ENCODE measurements at regions not wholly inside any gene's neighbourhood (a gene's known extent, or its start where the extent isn't known, plus 50 kb on each side); places are given as distances from the start of the nearest gene placed in this dataset.
"Not testable (repeated sequence)": the region's sequence is repeated elsewhere in the genome, so short reads cannot be mapped to it uniquely, and the experiment has no call there.

DNA sequence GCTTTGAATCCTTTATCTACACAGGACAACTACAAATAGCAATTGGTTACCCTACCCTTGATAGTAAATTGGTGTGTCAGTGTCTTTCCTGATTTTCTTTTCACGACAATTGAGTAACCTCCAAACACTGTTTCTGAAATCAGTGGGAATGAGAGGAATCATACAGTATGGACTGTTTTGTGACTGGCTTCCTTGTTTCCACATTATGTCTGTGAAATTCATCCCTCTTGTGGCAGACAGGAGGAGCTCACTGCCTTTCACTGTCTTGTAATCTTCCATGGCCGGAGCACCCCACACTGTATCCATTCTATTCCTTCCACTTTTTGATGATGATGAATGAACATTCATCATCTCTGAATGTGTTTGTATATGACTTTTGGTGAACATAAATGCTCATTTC lies 164.0 kb upstream of the PZP start:
- no peak for DNase-seq (ENCODE audit: low read depth in 3 of 3)

DNA sequence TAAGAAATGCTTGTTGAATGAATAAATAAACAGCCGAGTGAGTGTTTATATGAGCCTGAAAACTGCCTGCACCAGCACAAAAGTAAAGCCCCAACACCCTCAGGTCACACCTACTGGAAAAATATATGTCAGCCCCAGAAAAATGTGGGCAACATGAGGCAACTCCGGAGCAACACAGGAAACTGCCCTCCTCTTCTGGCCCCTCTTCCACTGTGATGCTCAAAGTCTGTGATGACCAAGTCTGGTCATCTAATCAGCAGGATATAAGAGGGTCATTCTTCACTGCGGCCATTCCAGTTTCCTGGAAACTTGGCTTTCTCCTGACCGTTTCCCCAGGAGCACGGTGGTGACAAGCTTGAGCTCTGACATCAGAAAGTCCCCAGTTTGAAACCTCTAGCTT lies 159.6 kb upstream of the PZP start:
- DNase-seq (ENCODE audit: low read depth in 3 of 3) = no peak

DNA sequence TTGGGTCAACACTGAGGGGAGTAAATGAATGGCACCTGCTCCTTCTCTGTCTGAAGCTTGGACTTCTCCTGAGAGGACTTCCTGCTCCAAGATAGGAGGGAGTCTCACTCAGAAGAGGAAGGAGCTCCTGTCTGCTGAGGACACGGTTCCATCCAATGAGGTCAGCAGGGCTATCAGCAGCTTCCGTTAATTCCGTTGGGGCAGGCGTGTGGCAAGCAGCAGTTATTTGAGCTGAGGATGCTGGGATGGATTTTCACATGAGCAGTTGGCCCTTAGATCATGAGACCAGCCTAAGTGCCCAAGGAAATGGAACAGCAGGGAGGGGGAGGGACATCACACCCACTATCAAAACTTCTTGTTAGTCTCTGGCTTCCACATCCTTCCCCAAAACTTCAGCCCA lies 159.0 kb upstream of the PZP start:
- DNase-seq (ENCODE audit: low read depth in 3 of 3) = no peak

DNA sequence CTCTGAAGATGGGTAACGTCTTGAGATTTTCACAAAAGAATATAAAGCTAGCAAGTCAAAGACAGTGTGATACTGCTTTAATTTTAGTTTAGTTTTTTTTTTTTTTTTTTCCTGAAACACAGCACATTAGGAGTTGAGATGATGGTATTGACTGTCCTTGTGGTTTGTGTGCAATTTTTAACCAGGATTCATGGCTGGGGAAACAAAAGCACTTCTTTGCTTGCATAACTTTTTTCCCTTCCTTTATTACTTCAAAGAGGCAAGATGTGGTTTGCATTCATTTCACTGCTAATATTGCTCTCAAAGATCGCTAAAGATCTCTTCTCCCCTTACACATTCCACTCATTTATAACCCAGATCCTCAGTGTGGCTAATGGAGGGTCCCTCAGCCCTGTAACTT lies 157.1 kb upstream of the PZP start:
- DNase-seq (ENCODE audit: low read depth in 3 of 3) = no peak

DNA sequence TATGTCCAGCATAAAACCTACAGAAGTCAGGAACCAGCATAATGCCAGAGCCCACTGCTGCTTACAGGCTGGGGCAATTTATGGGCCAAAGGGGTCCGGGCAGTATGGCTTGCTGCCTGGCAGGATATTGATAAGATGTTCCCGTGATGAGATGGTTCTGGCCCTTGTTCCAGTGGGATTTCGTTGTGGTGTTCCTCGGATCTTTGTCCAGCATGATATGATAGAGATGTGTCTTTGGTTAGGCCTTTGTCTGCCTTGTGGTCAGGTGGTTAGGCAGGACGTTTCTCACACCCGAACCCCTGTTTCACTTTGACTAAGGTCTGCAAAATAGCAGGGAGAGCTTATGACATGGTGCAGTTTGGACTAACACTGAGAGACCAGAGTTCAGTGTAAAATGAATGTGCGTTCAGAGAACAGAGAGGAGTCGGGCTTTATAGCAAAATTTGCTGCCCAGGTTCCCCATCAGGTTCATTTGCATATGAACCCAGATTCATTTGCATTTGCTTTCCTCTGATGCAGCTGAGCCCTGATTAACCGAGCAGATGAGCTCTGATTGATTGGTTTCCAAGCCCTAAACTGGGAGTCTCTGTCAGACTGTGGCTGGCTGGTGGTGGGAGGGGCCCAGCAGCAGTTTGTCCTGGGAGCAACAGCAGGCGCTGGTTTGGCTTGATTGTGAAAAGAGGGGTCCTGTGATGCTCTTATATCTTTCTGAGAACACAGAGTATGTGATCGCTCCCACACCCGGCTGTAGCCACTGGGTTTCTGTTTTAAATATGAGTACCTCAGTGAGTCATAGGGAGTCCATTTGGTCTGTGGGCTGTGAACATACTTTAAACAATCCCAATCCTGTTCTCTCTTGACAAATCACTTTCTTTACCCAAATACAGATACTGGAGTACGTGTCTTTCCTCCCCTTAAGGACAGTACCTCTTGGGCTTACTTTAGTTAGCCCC lies 156.3 kb upstream of the PZP start:
- peak in 2 of 3 experiments; percentile 1 to 53 for DNase-seq (ENCODE audit: low read depth in 3 of 3)

DNA sequence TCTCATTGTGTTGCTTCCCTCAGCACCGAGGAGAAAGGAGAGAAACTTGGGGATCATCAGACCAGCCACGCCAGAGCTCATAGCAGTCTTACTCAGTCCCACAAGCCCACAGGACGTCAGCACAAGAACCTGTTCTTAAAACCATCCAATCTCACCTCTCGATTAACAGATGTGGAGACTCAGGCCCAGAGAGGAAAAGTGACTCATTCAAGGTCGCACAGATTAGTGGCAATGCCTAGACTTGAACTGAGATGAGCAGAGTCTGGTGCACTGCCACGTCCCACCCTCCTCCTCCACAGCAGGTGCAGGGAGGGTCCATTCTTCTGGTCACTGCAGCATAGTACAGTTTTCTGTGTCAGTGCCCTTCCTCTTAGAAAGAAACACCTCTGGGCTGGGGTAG lies 154.9 kb upstream of the PZP start:
- peak in 1 of 3 experiments; percentile 12 for DNase-seq (ENCODE audit: low read depth in 3 of 3)

DNA sequence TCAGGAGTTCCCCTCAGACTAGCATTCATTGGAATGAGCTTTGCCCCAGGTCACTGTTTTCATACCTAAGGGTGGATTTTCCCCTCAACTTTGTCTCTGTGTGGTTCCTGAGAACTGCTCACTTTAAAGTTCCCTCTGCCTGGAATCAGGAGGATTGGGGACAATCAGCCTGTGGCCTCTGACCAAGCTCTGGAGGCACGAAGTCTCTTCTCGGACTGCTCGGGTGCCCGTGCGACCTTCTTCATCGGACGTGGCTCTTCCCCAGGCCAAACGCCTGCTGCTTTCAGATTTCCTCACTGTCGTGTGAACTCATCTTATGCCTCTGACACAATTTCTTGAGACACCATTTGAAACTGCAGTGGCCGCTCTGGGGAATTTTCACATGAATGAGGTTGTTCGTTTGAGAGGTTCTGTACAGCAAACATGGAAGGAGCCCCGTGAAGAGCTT lies 153.7 kb upstream of the PZP start:
- DNase-seq (ENCODE audit: low read depth in 3 of 3) = no peak

DNA sequence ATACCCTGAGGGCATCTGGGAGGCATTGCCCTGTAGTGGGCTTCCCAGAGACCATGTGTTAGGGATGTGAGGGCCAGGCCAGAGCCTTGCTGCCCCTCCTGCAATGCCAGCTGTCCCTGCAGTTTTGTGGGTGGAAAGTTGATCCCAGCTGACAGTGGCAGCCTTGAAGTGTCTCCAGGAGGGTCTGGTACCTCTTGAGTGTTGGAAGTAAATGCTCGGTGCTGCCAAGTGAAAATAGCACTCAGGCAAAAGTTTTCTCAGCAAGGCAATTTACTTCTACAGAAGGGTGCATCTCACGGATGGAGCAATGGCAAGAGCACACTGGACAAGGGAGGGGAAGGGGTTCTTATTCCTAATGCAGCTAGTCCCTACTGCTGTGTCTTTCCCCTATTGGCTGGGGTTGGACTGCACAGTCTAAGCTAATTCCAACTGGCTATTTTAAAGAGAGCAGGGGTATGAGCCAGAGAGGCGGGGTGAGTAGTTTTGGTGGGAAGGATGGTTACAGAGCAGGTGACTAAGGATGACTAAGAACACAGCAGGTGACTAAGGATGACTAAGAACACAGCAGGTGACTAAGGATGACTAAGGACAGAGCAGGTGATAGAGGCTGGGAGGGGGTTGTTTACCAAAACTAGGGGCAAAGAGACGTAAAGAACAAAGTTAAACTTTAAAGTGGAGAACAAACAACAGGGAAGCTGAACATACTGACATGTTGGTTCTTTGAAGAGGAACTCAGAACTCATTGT lies 146.0 kb upstream of the PZP start:
- not testable (repeated sequence) for DNase-seq (ENCODE audit: low read depth in 3 of 3)

DNA sequence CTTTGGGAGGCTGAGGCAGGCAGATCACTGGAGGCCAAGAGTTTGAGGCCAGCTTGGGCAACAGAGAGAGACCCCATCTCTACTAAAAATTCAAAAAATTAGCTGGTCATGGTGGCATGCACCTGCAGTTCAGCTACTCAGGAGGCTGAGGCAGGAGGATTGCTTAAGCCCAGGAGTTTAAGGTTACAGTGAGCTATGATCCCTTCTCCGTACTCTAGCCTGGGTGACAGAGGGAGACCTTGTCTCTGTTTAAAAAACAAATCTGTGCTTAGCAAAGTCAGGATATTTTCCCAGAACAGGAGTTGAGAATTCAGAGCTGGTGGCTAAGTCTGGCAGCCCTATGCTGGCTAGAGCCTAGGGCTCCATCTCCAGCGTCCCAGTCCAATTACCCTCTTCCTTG lies 142.9 kb upstream of the PZP start:
- DNase-seq (ENCODE audit: low read depth in 3 of 3) = no peak

DNA sequence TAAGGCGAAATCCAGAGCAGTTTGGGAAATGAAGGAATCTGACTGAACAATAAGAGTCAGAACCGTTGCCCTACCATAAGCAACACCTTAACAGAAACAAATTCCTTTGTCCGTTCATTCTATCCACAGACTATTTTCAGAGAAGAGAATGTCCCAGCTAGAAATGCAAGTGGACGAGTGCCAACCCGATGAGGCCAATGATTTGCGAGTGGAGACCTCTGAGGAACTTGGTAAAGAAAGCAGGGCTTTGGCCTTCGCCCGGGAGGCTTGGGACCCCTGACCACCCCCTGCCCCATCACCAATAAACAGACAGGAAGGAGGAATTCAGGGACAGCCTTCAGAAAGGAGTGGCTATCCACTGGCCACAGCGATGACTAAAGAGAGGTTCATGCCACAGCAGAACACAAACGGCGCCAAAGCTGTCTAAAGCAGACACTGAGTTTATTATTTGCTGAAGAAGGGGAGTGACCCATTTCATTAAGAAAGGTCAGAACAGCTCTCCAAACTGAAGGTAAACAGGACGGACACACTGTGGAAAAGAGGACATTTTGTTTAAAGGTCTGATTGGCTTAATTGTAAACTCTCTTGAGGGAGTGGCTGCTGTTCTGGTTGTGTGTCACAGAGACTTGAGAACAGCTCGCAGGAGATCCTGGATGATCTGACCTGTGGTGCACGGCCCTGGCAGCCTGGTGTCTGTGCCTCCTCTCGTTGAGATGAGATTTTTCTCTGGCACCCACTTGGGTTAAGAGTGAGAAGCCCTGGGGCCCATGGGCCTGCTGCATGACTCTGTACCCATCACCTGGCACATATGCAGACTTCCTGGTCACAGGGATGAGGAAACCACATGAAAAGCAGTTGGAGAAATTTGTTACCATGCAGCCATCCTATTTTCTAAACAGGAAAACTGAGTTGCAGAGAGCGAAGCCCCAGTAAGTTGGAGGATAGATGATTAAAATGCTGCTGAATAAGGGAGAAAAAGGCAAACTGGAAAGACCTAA lies 142.0 kb upstream of the PZP start:
- DNase-seq (ENCODE audit: low read depth in 3 of 3) = no peak

DNA sequence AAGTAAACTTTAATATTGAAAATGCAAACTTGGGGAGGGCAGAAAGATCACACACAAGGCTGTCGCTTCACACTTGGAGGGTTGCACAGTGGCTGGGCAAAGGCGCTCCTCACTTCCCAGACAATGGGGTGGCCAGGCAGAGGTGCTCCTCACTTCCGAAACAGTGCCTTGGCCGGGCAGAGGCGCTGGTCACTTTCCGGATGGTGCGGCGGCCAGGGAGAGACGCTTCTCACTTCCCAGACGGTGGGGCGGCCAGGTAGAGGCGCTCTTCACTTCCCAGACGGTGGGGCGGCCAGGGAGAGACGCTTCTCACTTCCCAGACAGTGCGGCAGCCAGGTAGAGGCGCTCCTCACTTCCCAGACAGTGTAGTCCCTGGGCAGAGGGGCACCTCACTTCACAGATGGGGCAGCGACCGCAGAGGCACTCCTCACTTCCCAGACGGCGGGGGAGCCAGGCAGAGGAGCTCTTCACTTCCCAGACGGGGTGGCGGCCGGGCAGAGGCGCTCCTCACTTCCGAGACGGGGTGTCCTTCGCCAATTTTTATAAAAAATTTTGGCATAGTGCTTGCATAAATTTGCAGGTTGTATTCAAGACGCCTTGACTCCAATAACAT lies 140.8 kb upstream of the PZP start:
- no peak for DNase-seq (ENCODE audit: low read depth in 3 of 3)

DNA sequence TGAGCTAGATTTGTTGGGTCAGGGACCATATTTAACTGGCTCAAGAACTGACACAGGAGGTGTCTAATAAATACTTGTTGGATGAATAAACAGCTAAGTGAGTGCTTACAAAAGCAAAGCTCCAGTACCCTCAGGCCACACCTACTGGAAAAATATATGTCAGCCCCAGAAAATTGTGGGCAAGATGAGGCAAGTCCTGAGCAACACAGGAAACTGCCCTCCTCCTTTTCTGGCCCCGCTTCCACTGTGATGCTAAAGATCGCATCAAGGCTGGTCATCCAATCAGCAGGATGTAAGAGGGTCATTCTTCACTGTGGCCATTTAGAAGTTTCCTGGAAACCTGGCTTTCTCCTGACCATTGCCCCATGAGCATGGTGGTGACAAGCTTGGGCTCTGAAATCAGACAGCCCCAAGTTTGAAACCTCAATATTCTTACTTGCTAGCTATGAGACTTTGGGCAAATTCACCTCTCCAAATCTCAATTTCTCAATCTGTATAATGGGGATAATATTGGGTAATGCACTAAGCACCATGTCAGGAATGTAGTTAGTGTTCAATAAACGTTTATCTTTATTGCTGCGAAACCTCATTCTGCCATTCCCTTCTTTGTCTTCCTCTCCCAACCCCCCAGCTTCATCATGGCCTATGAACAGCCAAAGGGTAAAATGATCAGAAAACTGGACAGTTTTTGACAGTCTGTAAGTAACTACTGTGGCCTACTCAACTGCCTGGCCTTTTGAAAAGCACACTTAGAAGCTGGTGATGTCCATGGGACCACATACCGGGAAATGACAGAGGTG lies 139.3 kb upstream of the PZP start:
- no peak for DNase-seq (ENCODE audit: low read depth in 3 of 3)

DNA sequence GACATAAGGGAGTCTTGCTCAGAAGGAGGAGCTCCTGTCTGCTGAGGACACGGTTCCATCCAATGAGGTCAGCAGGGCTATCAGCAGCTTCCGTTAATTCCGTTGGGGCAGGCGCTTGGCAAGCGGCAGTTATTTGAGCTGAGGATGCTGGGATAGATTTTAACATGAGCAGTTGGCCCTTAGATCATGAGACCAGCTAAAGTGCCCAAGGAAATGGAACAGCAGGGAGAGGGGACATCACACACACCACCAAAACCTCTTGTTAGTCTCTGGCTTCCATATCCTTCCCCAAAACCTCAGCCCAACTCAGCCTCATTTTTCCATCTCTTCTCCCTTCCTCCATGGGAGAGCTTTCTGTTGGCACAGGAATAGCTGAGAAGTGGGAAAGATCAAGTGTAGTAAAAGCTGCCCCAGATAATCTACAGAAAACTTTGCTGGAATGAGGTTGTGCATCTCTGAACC lies 138.7 kb upstream of the PZP start:
- no peak for DNase-seq (ENCODE audit: low read depth in 3 of 3)

DNA sequence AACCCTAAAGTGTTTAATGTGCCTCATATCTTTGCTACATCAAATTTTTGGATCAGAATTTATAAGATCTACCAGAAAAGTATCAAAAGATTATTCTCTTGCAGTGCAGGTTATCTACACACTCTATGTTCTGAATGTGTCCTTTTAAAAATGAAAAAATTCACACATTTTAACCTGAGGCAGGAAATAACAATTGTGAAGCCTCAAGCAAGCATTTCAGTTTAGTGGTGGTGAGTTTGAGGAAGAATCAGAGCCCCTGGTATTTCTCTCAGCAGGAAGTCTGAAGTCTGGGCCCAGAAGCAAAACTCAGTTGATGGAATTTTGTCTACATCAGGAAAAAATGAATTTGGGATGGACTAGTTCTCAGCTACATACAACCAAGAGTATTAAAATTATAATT lies 137.0 kb upstream of the PZP start:
- DNase-seq (ENCODE audit: low read depth in 3 of 3) = no peak

DNA sequence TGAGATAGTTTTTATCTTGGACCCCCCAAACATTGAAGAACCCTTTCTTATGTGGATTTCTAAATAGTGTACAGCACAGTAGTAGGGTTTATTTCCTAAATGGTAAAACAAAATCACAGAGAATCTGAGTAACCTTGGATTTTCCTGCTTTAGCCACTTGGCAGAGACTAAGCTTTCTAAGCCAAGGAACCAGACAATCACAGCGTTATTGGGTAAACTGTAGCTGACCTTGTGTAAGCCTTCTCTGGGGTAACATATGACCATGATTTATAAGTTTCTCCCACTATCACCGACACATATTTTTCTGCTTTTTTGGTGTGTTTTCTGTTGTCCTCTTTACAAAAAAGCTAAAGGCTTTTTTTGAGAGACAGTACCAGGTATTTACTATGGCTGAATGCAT lies 136.3 kb upstream of the PZP start:
- no peak for DNase-seq (ENCODE audit: low read depth in 3 of 3)

DNA sequence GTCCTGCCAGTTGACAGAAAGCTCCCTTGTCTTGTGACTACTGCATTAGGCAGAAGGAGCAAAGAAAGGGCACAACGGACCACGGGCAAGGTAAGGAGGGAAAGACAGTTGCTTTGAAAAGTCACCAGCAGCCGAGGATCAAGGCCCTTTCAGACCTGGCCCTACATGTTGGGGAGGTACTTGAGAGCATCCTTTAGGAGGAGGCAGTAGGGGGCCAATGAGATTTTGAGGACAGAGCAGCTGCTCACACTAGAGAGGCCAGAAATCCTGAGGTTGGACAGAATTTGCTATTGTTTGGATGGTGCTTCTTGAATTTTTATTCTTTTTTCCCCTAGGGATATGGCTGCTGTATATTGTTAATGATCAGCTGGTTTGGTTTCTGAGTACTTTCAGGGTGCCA lies 135.5 kb upstream of the PZP start:
- no peak for DNase-seq (ENCODE audit: low read depth in 3 of 3)

DNA sequence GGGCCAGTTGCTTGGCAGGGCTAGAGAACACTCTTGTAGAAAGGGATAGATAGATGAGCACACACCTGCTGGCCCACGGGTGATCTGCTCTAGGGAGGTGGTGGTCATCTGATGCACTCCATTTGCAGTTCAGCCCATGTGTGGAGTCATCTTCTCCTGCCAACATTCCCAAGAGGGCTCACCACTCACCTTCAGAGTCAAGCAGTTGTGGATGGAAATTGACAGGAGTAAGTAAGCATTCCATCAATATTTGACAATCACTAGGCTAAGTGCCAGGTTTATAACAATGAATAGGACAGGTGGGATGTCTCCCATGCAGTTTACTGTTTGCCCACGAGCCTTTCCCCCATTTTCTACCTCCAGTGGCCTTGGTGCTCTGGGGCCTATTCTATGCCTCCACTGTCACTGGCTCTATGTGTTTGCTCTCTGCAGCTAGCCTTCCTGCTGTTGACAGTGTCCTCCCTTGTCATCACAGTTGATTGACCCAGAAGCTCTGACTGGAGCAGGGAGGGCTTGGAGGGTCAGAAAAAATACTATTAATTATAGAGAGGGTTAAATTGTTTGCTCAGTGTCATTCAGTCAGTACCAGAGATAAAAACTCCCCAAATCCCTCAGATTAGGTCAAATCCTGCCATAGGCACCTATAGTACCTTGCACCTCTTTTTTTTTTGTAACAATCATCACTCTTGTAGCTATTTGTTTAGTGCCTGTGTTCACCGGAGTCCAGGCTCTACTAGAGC lies 134.6 kb upstream of the PZP start:
- no peak for DNase-seq (ENCODE audit: low read depth in 3 of 3)

DNA sequence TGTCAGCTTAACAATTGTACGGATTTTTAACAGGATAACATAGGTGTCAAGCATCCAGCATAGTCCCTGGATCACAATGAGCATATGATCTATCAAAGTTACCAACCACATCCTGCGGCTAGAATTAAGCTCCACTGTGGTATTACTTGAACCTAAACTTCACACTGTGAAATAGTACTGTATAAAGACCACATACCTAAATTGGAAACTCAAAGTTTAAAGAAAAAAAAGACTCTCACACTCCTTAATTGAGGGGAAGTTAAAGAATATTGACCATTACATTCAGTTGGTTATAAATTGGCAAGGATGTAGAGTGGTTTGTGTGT lies 133.0 kb upstream of the PZP start:
- no peak for DNase-seq (ENCODE audit: low read depth in 3 of 3)

DNA sequence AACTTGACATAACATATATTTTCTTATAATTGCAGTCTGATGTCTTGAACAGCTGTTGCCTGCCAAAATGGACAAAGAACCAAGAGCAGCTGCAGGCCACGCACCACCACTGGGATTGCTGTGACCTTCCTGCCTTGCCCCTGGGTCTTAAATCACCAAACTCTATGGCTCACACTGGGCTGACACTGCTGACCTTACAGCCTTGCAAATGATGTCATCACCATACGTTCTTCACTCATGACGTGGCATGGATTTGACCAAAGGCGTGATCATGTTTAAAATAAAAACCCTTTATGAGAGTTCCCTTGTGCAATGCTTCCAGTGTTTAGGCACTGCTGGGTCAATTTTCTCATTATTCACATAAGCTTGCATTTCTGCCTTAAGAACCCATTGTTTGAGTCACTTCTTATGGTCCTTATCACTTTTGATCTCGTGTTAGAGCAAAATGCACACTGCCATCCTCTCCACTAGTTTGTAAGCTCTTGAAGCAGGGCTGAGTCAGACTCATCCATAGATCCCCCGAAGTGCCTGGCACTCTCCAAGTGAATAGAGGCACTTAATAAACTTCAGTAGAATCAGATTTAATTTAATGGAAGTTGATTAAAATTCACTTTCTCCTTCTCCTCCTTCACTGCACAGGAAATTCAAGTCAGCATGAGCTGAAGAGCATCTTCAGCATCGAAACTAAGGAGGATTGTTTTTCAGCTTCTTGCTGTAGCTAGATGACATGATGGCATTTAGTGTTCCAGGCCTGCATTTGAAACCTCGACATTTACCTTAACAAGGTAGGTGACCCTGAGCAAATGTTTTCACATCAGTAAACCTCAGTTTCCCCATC lies 132.4 kb upstream of the PZP start:
- DNase-seq (ENCODE audit: low read depth in 3 of 3) = no peak

Measured in stimulated activated CD4-positive, alpha-beta T cell treated with anti-CD3 and anti-CD28 coated beads, TNF-alpha, amount 100 ng/mL, for 24 hours (primary cell).